Kidney (tissue), 13 donors: ENCODE measurements at regions not wholly inside any gene's neighbourhood (a gene's known extent, or its start where the extent isn't known, plus 50 kb on each side); places are given as distances from the start of the nearest gene placed in this dataset.

Source experiments
- DNase-seq, 5 donors: peaks; one replicate each; pipeline ENCODE4 v3.0.0-alpha.2; 2013 to 2020
- FAIRE-seq: peaks from 2 replicates; lab custom pipeline; 2012; peaks lifted over from hg19 to GRCh38; lab: Jason Lieb, UNC
- H3K27ac ChIP-seq, 2 donors: one replicate each; pipeline ENCODE4 v1.7.0; 2013; ENCODE audit warnings: low read depth in 2 of 2, low read length in 2 of 2, inconsistent platforms in 1 of 2
- H3K27me3 ChIP-seq: one replicate; pipeline ENCODE4 v1.7.1; 2013; ENCODE audit warnings: low read length, inconsistent platforms; ENCODE audit not compliant: control insufficient read depth, insufficient read depth
- H3K36me3 ChIP-seq, 3 donors: one replicate each; pipeline versions ENCODE4 v1.7.0 to v1.7.1; 2013; ENCODE audit warnings: low read length in 3 of 3, control low read depth in 1 of 3, inconsistent platforms in 1 of 3; ENCODE audit not compliant: insufficient read depth in 3 of 3, control insufficient read depth in 2 of 3
- H3K4me1 ChIP-seq, 3 donors: one replicate each; pipeline versions ENCODE4 v1.7.0 to v1.7.1; 2013; ENCODE audit warnings: low read length in 3 of 3, inconsistent platforms in 1 of 3, low read depth in 1 of 3; ENCODE audit not compliant: control insufficient read depth in 2 of 3, insufficient read depth in 2 of 3
- H3K4me3 ChIP-seq, 3 donors: one replicate each; pipeline versions ENCODE4 v1.7.0 to v1.8.1; 2013; ENCODE audit warnings: low read length in 3 of 3, control low read depth in 1 of 3, inconsistent platforms in 1 of 3
- H3K9ac ChIP-seq, 3 donors: one replicate each; pipeline versions ENCODE4 v1.7.0 to v1.7.1; 2013; ENCODE audit warnings: low read length in 3 of 3, control low read depth in 1 of 3, inconsistent platforms in 1 of 3
- H3K9me3 ChIP-seq, 3 donors: one replicate each; pipeline versions ENCODE4 v1.7.0 to v1.7.1; 2013; ENCODE audit warnings: low read length in 3 of 3, control low read depth in 1 of 3, inconsistent platforms in 1 of 3; ENCODE audit not compliant: control insufficient read depth in 2 of 3, insufficient read depth in 1 of 3
- CTCF ChIP-seq: IDR thresholded peaks from 3 replicates; pipeline ENCODE4 v1.5.1; 2012; ENCODE audit warnings: mild to moderate bottlenecking, moderate library complexity, borderline replicate concordance; ENCODE audit not compliant: insufficient read depth; ENCODE audit errors: extremely low read depth
- intact Hi-C: fragments of 100-400 bp; cut with DNase I; formaldehyde crosslinking; loops from one replicate; pipeline ENCODE4 v1.11.1; 2022
- donor health status: control.
- donor health status: control.
- donor health status: control.
- donor health status: control.
- donor health status: control.
- donor health status: DM: yes; HTN: yes; CAD: no.
- donor health status: Normal renal cell carcinoma (clear cell type).

GRCh38 chr12:67832155-67832554, 157.1 kb upstream of the IFNG-AS1 start:
- DNase-seq = no peak
- no peaks in the 10 kb centered on the region for H3K9me3 ChIP-seq
- H3K4me1 ChIP-seq = no peaks in the 10 kb centered on the region
- H3K9ac ChIP-seq = no peak overlapping the region
- no peaks in the 10 kb centered on the region for H3K27me3 ChIP-seq
- no peak overlapping the region for H3K4me3 ChIP-seq
- no peak overlapping the region for H3K27ac ChIP-seq
- TF ChIP-seq CTCF = no peak
- no peak for FAIRE-seq
- intact Hi-C loops = no loop called here
- no peaks in the 10 kb centered on the region for H3K36me3 ChIP-seq

- FAIRE-seq (no peak), DNase-seq (no peak)
- no peak overlapping the region for H3K9ac ChIP-seq
- no peaks in the 10 kb centered on the region for H3K36me3 ChIP-seq
- H3K27ac ChIP-seq = no peak overlapping the region
- intact Hi-C loops = no loop called here
- H3K4me1 ChIP-seq = no peaks in the 10 kb centered on the region
- no peak overlapping the region for H3K4me3 ChIP-seq
- H3K9me3 ChIP-seq = peaks cover 0 to 2% (median 0%) of the 10 kb centered on the region in 3 donors
- TF ChIP-seq CTCF = no peak
- H3K27me3 ChIP-seq = no peaks in the 10 kb centered on the region
Measured at GRCh38 chr12:67833602-67834001, 155.6 kb upstream of the IFNG-AS1 start.

GRCh38 chr12:67837876-67838275, 151.4 kb upstream of the IFNG-AS1 start:
- DNase-seq (no peak), FAIRE-seq (no peak)
- intact Hi-C loops = no loop called here
- H3K27me3 ChIP-seq = no peaks in the 10 kb centered on the region
- no peak overlapping the region for H3K4me3 ChIP-seq
- H3K9ac ChIP-seq = no peak overlapping the region
- no peaks in the 10 kb centered on the region for H3K4me1 ChIP-seq
- peaks cover 0 to 4% (median 0%) of the 10 kb centered on the region in 3 donors for H3K9me3 ChIP-seq
- no peak for TF ChIP-seq CTCF
- no peaks in the 10 kb centered on the region for H3K36me3 ChIP-seq
- no peak overlapping the region for H3K27ac ChIP-seq

- H3K27ac ChIP-seq = no peak overlapping the region
- TF ChIP-seq CTCF = no peak
- DNase-seq = no peak
- no peak overlapping the region for H3K4me3 ChIP-seq
- no peaks in the 10 kb centered on the region for H3K4me1 ChIP-seq
- no peak overlapping the region for H3K9ac ChIP-seq
- intact Hi-C loops = no loop called here
- no peaks in the 10 kb centered on the region for H3K36me3 ChIP-seq
- FAIRE-seq = no peak
- H3K9me3 ChIP-seq = peaks cover 0 to 4% (median 0%) of the 10 kb centered on the region in 3 donors
- no peaks in the 10 kb centered on the region for H3K27me3 ChIP-seq
Measured at GRCh38 chr12:67842124-67842523, 147.1 kb upstream of the IFNG-AS1 start.
